Activated CD8-positive, alpha-beta T cell treated with anti-CD3 and anti-CD28 coated beads, Interleukin-2, amount 10 ng/mL, durations not matched to agents 7 days and 5 days (primary cell): ENCODE measurements at regions not wholly inside any gene's neighbourhood (a gene's known extent, or its start where the extent isn't known, plus 50 kb on each side); places are given as distances from the start of the nearest gene placed in this dataset.

Experiments used
- ATAC-seq: fragments of 150-1000 bp; cut with Tn5 transposase; one replicate; pipeline ENCODE4 v1.10.0; 2021; ENCODE audit warnings: moderate library complexity
- CTCF ChIA-PET: fragments of 350-600 bp; sonication (Branson Sonifier 250); formaldehyde crosslinking; loops from one replicate; lab custom pipeline; 2021; ENCODE audit warnings: antibody characterized with exemption; lab: Charles Lee
- POLR2A ChIA-PET: fragments of 350-600 bp; sonication (Branson Sonifier 250); formaldehyde crosslinking; loops from one replicate; lab custom pipeline; 2021; ENCODE audit warnings: antibody characterized with exemption; lab: Charles Lee
- DNase-seq: peaks from one replicate; pipeline ENCODE4 v3.0.0-alpha.2; 2020
- H3K27ac Mint-ChIP-seq: one replicate; pipeline ENCODE4 v1.8.0; 2021; ENCODE audit warnings: mild to moderate bottlenecking, mixed read lengths
- H3K27me3 Mint-ChIP-seq: one replicate; pipeline ENCODE4 v1.8.0; 2021; ENCODE audit warnings: low read depth, mixed read lengths
- H3K36me3 Mint-ChIP-seq: one replicate; pipeline ENCODE4 v1.8.0; 2021; ENCODE audit warnings: low read depth, mixed read lengths
- H3K4me1 Mint-ChIP-seq: one replicate; pipeline ENCODE4 v1.8.0; 2021; ENCODE audit warnings: low read depth, mixed read lengths
- H3K4me3 Mint-ChIP-seq: one replicate; pipeline ENCODE4 v1.8.0; 2021; ENCODE audit warnings: mild to moderate bottlenecking, mixed read lengths
- H3K9me3 Mint-ChIP-seq: one replicate; pipeline ENCODE4 v1.8.0; 2022; ENCODE audit warnings: mixed read lengths; ENCODE audit not compliant: insufficient read depth

GRCh38 chrX:124975456-124975855, 344.2 kb upstream of the TEX13C start:
- no peak for DNase-seq

GRCh38 chrX:124981420-124981819, 338.3 kb upstream of the TEX13C start:
- Mint-ChIP-seq H3K4me3 (no peak overlapping the region), H3K9me3 (no peaks in the 10 kb centered on the region), H3K36me3 (no peaks in the 10 kb centered on the region), H3K27ac (no peak overlapping the region), H3K4me1 (no peaks in the 10 kb centered on the region), H3K27me3 (no peaks in the 10 kb centered on the region)
- POLR2A ChIA-PET: no interaction called here
- CTCF ChIA-PET: no interaction called here
- ATAC-seq: no peak
- no peak for DNase-seq

More at GRCh38 chrX:124975456-124975855, 344.2 kb upstream of the TEX13C start:
- Mint-ChIP-seq H3K36me3 (no peaks in the 10 kb centered on the region), H3K27ac (no peak overlapping the region), H3K4me3 (no peak overlapping the region), H3K27me3 (no peaks in the 10 kb centered on the region), H3K9me3 (no peaks in the 10 kb centered on the region), H3K4me1 (no peaks in the 10 kb centered on the region)
- ATAC-seq: no peak
- ChIA-PET CTCF (no interaction called here), POLR2A (no interaction called here)

GRCh38 chrX:124984140-124984813, 335.4 kb upstream of the TEX13C start:
- CTCF ChIA-PET: no interaction called here
- H3K27me3 Mint-ChIP-seq: no peaks in the 10 kb centered on the region
- no peak overlapping the region for H3K4me3 Mint-ChIP-seq
- DNase-seq (no peak), ATAC-seq (no peak)
- H3K4me1 Mint-ChIP-seq: no peaks in the 10 kb centered on the region
- POLR2A ChIA-PET: no interaction called here
- H3K27ac Mint-ChIP-seq: no peak overlapping the region
- H3K36me3 Mint-ChIP-seq: no peaks in the 10 kb centered on the region
- H3K9me3 Mint-ChIP-seq: no peaks in the 10 kb centered on the region

- Mint-ChIP-seq H3K4me1 (no peaks in the 10 kb centered on the region), H3K4me3 (no peak overlapping the region), H3K27me3 (no peaks in the 10 kb centered on the region), H3K27ac (no peak overlapping the region), H3K36me3 (no peaks in the 10 kb centered on the region), H3K9me3 (no peaks in the 10 kb centered on the region)
- no peak for ATAC-seq
- POLR2A ChIA-PET: no interaction called here
- no peak for DNase-seq
- CTCF ChIA-PET: no interaction called here
These were observed 333.4 kb upstream of the TEX13C start for GRCh38 chrX:124986284-124986683.

- no peak overlapping the region for H3K27ac Mint-ChIP-seq
- H3K27me3 Mint-ChIP-seq: no peaks in the 10 kb centered on the region
- H3K4me3 Mint-ChIP-seq: no peak overlapping the region
- CTCF ChIA-PET: no interaction called here
- ATAC-seq (no peak), DNase-seq (no peak)
- no peaks in the 10 kb centered on the region for H3K9me3 Mint-ChIP-seq
- POLR2A ChIA-PET: no interaction called here
- H3K4me1 Mint-ChIP-seq: no peaks in the 10 kb centered on the region
- no peaks in the 10 kb centered on the region for H3K36me3 Mint-ChIP-seq
These were observed 325.9 kb upstream of the TEX13C start for GRCh38 chrX:124993735-124994134.

GRCh38 chrX:124994404-124994803, 325.3 kb upstream of the TEX13C start:
- no peaks in the 10 kb centered on the region for H3K36me3 Mint-ChIP-seq
- no peaks in the 10 kb centered on the region for H3K27me3 Mint-ChIP-seq
- ChIA-PET CTCF (no interaction called here), POLR2A (no interaction called here)
- no peak for ATAC-seq
- H3K9me3 Mint-ChIP-seq: no peaks in the 10 kb centered on the region
- DNase-seq: no peak
- H3K4me3 Mint-ChIP-seq: no peak overlapping the region
- no peaks in the 10 kb centered on the region for H3K4me1 Mint-ChIP-seq
- no peak overlapping the region for H3K27ac Mint-ChIP-seq

GRCh38 chrX:125003746-125004446, 315.8 kb upstream of the TEX13C start:
- POLR2A ChIA-PET: no interaction called here
- no peak overlapping the region for H3K4me3 Mint-ChIP-seq

GRCh38 chrX:125004799-125005198, 314.9 kb upstream of the TEX13C start:
- no peak for ATAC-seq
- H3K36me3 Mint-ChIP-seq: no peaks in the 10 kb centered on the region
- DNase-seq: no peak
- ChIA-PET CTCF (no interaction called here), POLR2A (no interaction called here)
- H3K4me1 Mint-ChIP-seq: no peaks in the 10 kb centered on the region
- H3K4me3 Mint-ChIP-seq: no peak overlapping the region
- no peaks in the 10 kb centered on the region for H3K9me3 Mint-ChIP-seq
- no peak overlapping the region for H3K27ac Mint-ChIP-seq
- no peaks in the 10 kb centered on the region for H3K27me3 Mint-ChIP-seq

More at GRCh38 chrX:125003746-125004446, 315.8 kb upstream of the TEX13C start:
- Mint-ChIP-seq H3K9me3 (no peaks in the 10 kb centered on the region), H3K27ac (no peak overlapping the region), H3K4me1 (no peaks in the 10 kb centered on the region), H3K27me3 (no peaks in the 10 kb centered on the region), H3K36me3 (no peaks in the 10 kb centered on the region)
- ATAC-seq (no peak), DNase-seq (no peak)
- CTCF ChIA-PET: no interaction called here

- ATAC-seq (no peak), DNase-seq (no peak)
- POLR2A ChIA-PET: no interaction called here
- Mint-ChIP-seq H3K4me3 (no peak overlapping the region), H3K4me1 (no peaks in the 10 kb centered on the region), H3K27ac (no peak overlapping the region), H3K36me3 (no peaks in the 10 kb centered on the region), H3K9me3 (no peaks in the 10 kb centered on the region), H3K27me3 (no peaks in the 10 kb centered on the region)
- CTCF ChIA-PET: no interaction called here
These were observed 313.8 kb upstream of the TEX13C start for GRCh38 chrX:125005863-125006262.

- ChIA-PET CTCF (no interaction called here), POLR2A (no interaction called here)
- Mint-ChIP-seq H3K4me3 (no peak overlapping the region), H3K9me3 (no peaks in the 10 kb centered on the region), H3K36me3 (no peaks in the 10 kb centered on the region), H3K27ac (no peak overlapping the region), H3K4me1 (no peaks in the 10 kb centered on the region), H3K27me3 (no peaks in the 10 kb centered on the region)
- no peak for DNase-seq
- ATAC-seq: no peak
These were observed 313.0 kb upstream of the TEX13C start for GRCh38 chrX:125006704-125007103.

GRCh38 chrX:125012585-125012984, 307.1 kb upstream of the TEX13C start:
- POLR2A ChIA-PET: no interaction called here
- Mint-ChIP-seq H3K9me3 (no peaks in the 10 kb centered on the region), H3K36me3 (no peaks in the 10 kb centered on the region), H3K4me3 (no peak overlapping the region), H3K27ac (no peak overlapping the region), H3K27me3 (no peaks in the 10 kb centered on the region), H3K4me1 (no peaks in the 10 kb centered on the region)
- DNase-seq: no peak
- CTCF ChIA-PET: no interaction called here
- ATAC-seq: no peak

GRCh38 chrX:125029131-125029530, 290.5 kb upstream of the TEX13C start:
- CTCF ChIA-PET: no interaction called here
- no peak overlapping the region for H3K4me3 Mint-ChIP-seq
- ATAC-seq (no peak), DNase-seq (no peak)
- no peaks in the 10 kb centered on the region for H3K9me3 Mint-ChIP-seq
- H3K27me3 Mint-ChIP-seq: no peaks in the 10 kb centered on the region
- H3K27ac Mint-ChIP-seq: no peak overlapping the region
- H3K4me1 Mint-ChIP-seq: no peaks in the 10 kb centered on the region
- POLR2A ChIA-PET: no interaction called here
- no peaks in the 10 kb centered on the region for H3K36me3 Mint-ChIP-seq
